SK-N-MC (cell line): ENCODE measurements at regions not wholly inside any gene's neighbourhood (a gene's known extent, or its start where the extent isn't known, plus 50 kb on each side); places are given as distances from the start of the nearest gene placed in this dataset.
"Not testable (repeated sequence)": the region's sequence is repeated elsewhere in the genome, so short reads cannot be mapped to it uniquely, and the experiment has no call there.

Experiments used
- EZH2 ChIP-seq: fragments of 200-600 bp; sonication (generic); IDR thresholded peaks from one replicate; pipeline ENCODE4 v1.6.1; 2017; ENCODE audit warnings: antibody characterized with exemption
- FOXP2 ChIP-seq: optimal IDR thresholded peaks from 2 replicates; pipeline ENCODE3; 2011; ENCODE audit warnings: mild to moderate bottlenecking, moderate library complexity; ENCODE audit not compliant: insufficient read depth; ENCODE audit errors: extremely low read length, control extremely low read depth
- POLR2AphosphoS5 ChIP-seq: IDR thresholded peaks from 2 replicates; pipeline ENCODE4 v1.6.1; 2012; ENCODE audit warnings: mild to moderate bottlenecking, low read depth, low read length, borderline replicate concordance

DNA sequence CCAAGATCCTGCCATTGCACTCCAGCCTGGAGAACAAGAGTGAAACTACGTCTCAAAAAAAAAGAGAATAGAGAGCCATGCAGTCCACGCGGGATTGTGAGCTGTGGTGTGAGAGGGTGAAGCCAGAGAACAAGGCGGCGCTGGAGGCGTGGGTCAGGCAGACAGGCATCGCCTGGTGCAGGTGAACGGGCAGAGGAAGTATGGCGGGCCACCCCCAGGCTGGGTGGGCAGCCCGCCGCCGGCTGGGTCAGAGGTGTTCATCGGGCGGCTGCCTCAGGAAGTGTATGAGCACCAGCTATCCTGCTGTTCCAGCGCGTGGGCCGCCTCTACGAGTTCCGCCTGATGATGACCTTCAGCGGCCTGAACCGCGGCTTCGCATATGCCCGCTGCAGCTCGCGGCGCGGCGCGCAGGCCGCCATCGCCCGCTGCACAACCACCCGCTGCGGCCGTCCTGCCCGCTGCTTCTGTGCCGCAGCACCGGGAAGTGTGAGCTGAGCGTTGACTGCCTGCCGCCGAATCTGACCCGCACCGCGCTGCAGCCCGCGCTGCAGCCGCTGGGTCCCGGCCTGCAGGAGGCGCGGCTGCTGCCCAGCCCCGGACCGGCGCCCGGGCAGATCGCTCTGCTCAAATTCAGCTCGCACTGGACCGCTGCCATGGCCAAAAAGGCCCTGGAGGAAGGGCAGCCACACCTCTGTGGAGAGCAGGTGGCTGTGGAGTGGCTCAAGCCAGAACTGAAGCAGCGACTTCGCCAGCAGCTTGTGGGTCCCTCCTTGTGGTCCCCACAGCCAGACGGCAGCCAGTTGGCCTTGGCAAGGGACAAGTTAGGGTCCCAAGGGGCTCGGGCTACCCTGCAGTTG, 95.5 kb upstream of the PLEKHM1 start:
- not testable (repeated sequence) for TF ChIP-seq POLR2AphosphoS5, EZH2, FOXP2
